IMR-90 (cell line): ENCODE measurements at regions not wholly inside any gene's neighbourhood (a gene's known extent, or its start where the extent isn't known, plus 50 kb on each side); places are given as distances from the start of the nearest gene placed in this dataset.

Experiments used
- ATAC-seq: fragments of 200-7000 bp; cut with Tn5 transposase; 2 replicates; pipeline ENCODE4 v1.9.1; 2020; ENCODE audit warnings: low read depth, mild to moderate bottlenecking, moderate library complexity
- BruUV-seq: library from RNA; stranded (reverse); fragments of 400-500 nt; replicated peaks from 2 replicates; lab custom pipeline; 2021; lab: Mats Ljungman, UMichigan
- CTCF ChIA-PET: fragments of 300-600 bp; formaldehyde crosslinking; extraction: SDS; loops from one replicate; lab custom pipeline; 2021; ENCODE audit warnings: antibody characterized with exemption; lab: Yijun Ruan, JAX
- POLR2A ChIA-PET: fragments of 300-600 bp; sonication (Branson Sonifier 250); formaldehyde crosslinking; loops from one replicate; lab custom pipeline; 2022; ENCODE audit warnings: antibody characterized with exemption; ENCODE audit not compliant: unreplicated experiment; lab: Charles Lee
- DNase-seq: peaks from one replicate; pipeline ENCODE4 v3.0.0; 2013
- H2AFZ ChIP-seq: replicated peaks from 2 replicates; pipeline ENCODE3; 2013; ENCODE audit warnings: low read length, mild to moderate bottlenecking; ENCODE audit not compliant: poor library complexity
- H2AK5ac ChIP-seq: 2 replicates; pipeline ENCODE4 v1.6.1; 2013; ENCODE audit warnings: low read depth, low read length, inconsistent platforms
- H2AK9ac ChIP-seq: replicated peaks from 2 replicates; pipeline ENCODE3; 2013; ENCODE audit warnings: mild to moderate bottlenecking, low read depth, low read length, moderate library complexity; ENCODE audit not compliant: poor library complexity
- H2BK120ac ChIP-seq: 2 replicates; pipeline ENCODE4 v1.6.1; 2013; ENCODE audit warnings: low read depth, low read length, inconsistent platforms
- H2BK15ac ChIP-seq: 3 replicates; pipeline ENCODE4 v1.6.1; 2013; ENCODE audit warnings: low read depth, low read length, inconsistent platforms
- H2BK20ac ChIP-seq: 2 replicates; pipeline ENCODE4 v1.6.1; 2013; ENCODE audit warnings: low read depth, mild to moderate bottlenecking, inconsistent platforms, low read length, moderate library complexity
- H2BK5ac ChIP-seq: 2 replicates; pipeline ENCODE4 v1.6.1; 2013; ENCODE audit warnings: mild to moderate bottlenecking, low read depth, low read length, inconsistent platforms; ENCODE audit not compliant: poor library complexity, severe bottlenecking
- H3K14ac ChIP-seq: replicated peaks from 2 replicates; pipeline ENCODE4 v1.6.1; 2013; ENCODE audit warnings: low read depth, low read length, inconsistent platforms
- H3K18ac ChIP-seq: 2 replicates; pipeline ENCODE4 v1.6.1; 2013; ENCODE audit warnings: low read depth, low read length, control low read depth
- H3K23ac ChIP-seq: 2 replicates; pipeline ENCODE4 v1.6.1; 2013; ENCODE audit warnings: low read depth, low read length, inconsistent platforms
- H3K27ac ChIP-seq: 2 replicates; pipeline ENCODE4 v1.5.1; 2013; ENCODE audit warnings: mild to moderate bottlenecking, control low read depth, low read length; ENCODE audit not compliant: insufficient read depth
- H3K27me3 ChIP-seq: 2 replicates; pipeline ENCODE4 v1.6.1; 2013; ENCODE audit warnings: low read length; ENCODE audit not compliant: control insufficient read depth, insufficient read depth
- H3K36me3 ChIP-seq: 2 replicates; pipeline ENCODE4 v1.6.1; 2013; ENCODE audit warnings: low read length, mixed read lengths; ENCODE audit not compliant: control insufficient read depth, insufficient read depth
- H3K4ac ChIP-seq: 2 replicates; pipeline ENCODE4 v1.6.1; 2013; ENCODE audit warnings: low read depth, low read length, inconsistent platforms
- H3K4me1 ChIP-seq: 2 replicates; pipeline ENCODE4 v1.6.1; 2013; ENCODE audit warnings: low read length, mixed read lengths; ENCODE audit not compliant: control insufficient read depth, insufficient read depth
- H3K4me2 ChIP-seq: 2 replicates; pipeline ENCODE4 v1.6.1; 2013; ENCODE audit warnings: low read depth, mild to moderate bottlenecking, control low read depth, low read length, moderate library complexity
- H3K4me3 ChIP-seq: 2 replicates; pipeline ENCODE4 v1.5.1; 2013; ENCODE audit warnings: low read depth, mild to moderate bottlenecking, control low read depth, low read length, moderate library complexity; ENCODE audit not compliant: insufficient read depth
- H3K56ac ChIP-seq: 2 replicates; pipeline ENCODE4 v1.6.1; 2013; ENCODE audit warnings: low read length, inconsistent platforms; ENCODE audit not compliant: insufficient read depth; ENCODE audit errors: extremely low read depth
- H3K79me1 ChIP-seq, 2 experiments: 2 replicates each; pipeline ENCODE4 v1.6.1; 2013; ENCODE audit warnings: low read length in 2 of 2, inconsistent platforms in 1 of 2, low read depth in 1 of 2
- H3K9ac ChIP-seq: 2 replicates; pipeline ENCODE4 v1.6.1; 2013; ENCODE audit warnings: low read depth, low read length, control low read depth
- H3K9me1 ChIP-seq: 2 replicates; pipeline ENCODE4 v1.6.1; 2013; ENCODE audit warnings: low read length, inconsistent platforms; ENCODE audit not compliant: insufficient read depth
- H3K9me3 ChIP-seq: 2 replicates; pipeline ENCODE4 v1.6.1; 2013; ENCODE audit warnings: low read length; ENCODE audit not compliant: control insufficient read depth, insufficient read depth
- H4K20me1 ChIP-seq: 2 replicates; pipeline ENCODE4 v1.6.1; 2013; ENCODE audit warnings: low read length, inconsistent platforms; ENCODE audit not compliant: insufficient read depth
- H4K5ac ChIP-seq: 2 replicates; pipeline ENCODE4 v1.6.1; 2013; ENCODE audit warnings: mild to moderate bottlenecking, low read depth, low read length, control low read depth
- H4K8ac ChIP-seq, 2 experiments: 2 replicates each; pipeline ENCODE4 v1.6.1; 2013; ENCODE audit warnings: low read depth in 2 of 2, low read length in 2 of 2, control low read depth in 1 of 2, inconsistent platforms in 1 of 2
- H4K91ac ChIP-seq: 2 replicates; pipeline ENCODE4 v1.6.1; 2013; ENCODE audit warnings: low read depth, low read length, inconsistent platforms; ENCODE audit not compliant: insufficient read depth
- BHLHE40 ChIP-seq: fragments of 150-350 bp; IDR thresholded peaks from 2 replicates; pipeline ENCODE4 v1.6.1; 2016; ENCODE audit warnings: mild to moderate bottlenecking, low read depth, low read length
- CEBPB ChIP-seq: IDR thresholded peaks from 2 replicates; pipeline ENCODE4 v1.6.1; 2012; ENCODE audit warnings: low read depth, low read length, improper control_type of control experiment
- CHD1 ChIP-seq: IDR thresholded peaks from 2 replicates; pipeline ENCODE4 v1.6.1; 2012; ENCODE audit warnings: low read depth, low read length, improper control_type of control experiment
- FOS ChIP-seq: fragments of 150-350 bp; IDR thresholded peaks from 2 replicates; pipeline ENCODE4 v1.6.1; 2016; ENCODE audit warnings: low read depth, low read length
- MAFK ChIP-seq: IDR thresholded peaks from 2 replicates; pipeline ENCODE4 v1.6.1; 2012; ENCODE audit warnings: low read depth, low read length, improper control_type of control experiment
- MAZ ChIP-seq: IDR thresholded peaks from 2 replicates; pipeline ENCODE4 v1.6.1; 2012; ENCODE audit warnings: low read depth, mild to moderate bottlenecking, low read length, improper control_type of control experiment, moderate library complexity, borderline replicate concordance
- MXI1 ChIP-seq: IDR thresholded peaks from 2 replicates; pipeline ENCODE4 v1.6.1; 2012; ENCODE audit warnings: low read depth, mild to moderate bottlenecking, low read length, moderate library complexity, borderline replicate concordance
- NFE2L2 ChIP-seq: fragments of 150-350 bp; IDR thresholded peaks from 2 replicates; pipeline ENCODE4 v1.6.1; 2016; ENCODE audit warnings: low read depth, mild to moderate bottlenecking, low read length
- POLR2A ChIP-seq: IDR thresholded peaks from 2 replicates; pipeline ENCODE4 v1.6.1; 2012; ENCODE audit warnings: mild to moderate bottlenecking, low read depth, low read length
- RAD21 ChIP-seq: IDR thresholded peaks from 2 replicates; pipeline ENCODE4 v1.6.1; 2012; ENCODE audit warnings: low read length, improper control_type of control experiment
- RCOR1 ChIP-seq: IDR thresholded peaks from 2 replicates; pipeline ENCODE4 v1.6.1; 2012; ENCODE audit warnings: mild to moderate bottlenecking, low read length, improper control_type of control experiment; ENCODE audit not compliant: insufficient replicate concordance
- RFX5 ChIP-seq: IDR thresholded peaks from 2 replicates; pipeline ENCODE4 v1.8.0; 2012; ENCODE audit warnings: low read depth, mild to moderate bottlenecking, low read length, moderate library complexity
- SMC3 ChIP-seq: fragments of 150-350 bp; IDR thresholded peaks from 2 replicates; pipeline ENCODE4 v1.6.1; 2016; ENCODE audit warnings: low read depth, mild to moderate bottlenecking, antibody characterized with exemption, low read length, moderate library complexity
- WGBS, 2 experiments: methylation state at CpG; one replicate each; pipeline versions ENCODE4 v1.1.5 to v1.1.7; 2013; ENCODE audit warnings: missing lambda C conversion rate in 2 of 2; ENCODE audit not compliant: insufficient read length in 1 of 2; ENCODE audit errors: extremely low coverage in 2 of 2; 5-methylcytosine and 5-hydroxymethylcytosine counted together
- dilution Hi-C: fragments of 300-500 bp; cut with HindIII; formaldehyde crosslinking; loops from one replicate; pipeline ENCODE4 v1.14.3; 2018; ENCODE audit warnings: low sequenced_read_pairs; ENCODE audit not compliant: unreplicated experiment
- in situ Hi-C: fragments of 300-500 bp; cut with MboI; formaldehyde crosslinking; loops from 3 replicates; pipeline ENCODE4 v1.14.3; 2019; ENCODE audit warnings: low sequenced_read_pairs, inconsistent platforms, mixed read lengths
- intact Hi-C: fragments of 100-400 bp; cut with micrococcal nuclease; formaldehyde crosslinking; loops from 2 replicates; pipeline ENCODE4 v1.10.0; 2022
- TF ChIP-seq, protein P1 (sequence below): fragments of 150-350 bp; IDR thresholded peaks from 2 replicates; pipeline ENCODE4 v1.6.1; 2016; ENCODE audit warnings: low read depth, mild to moderate bottlenecking, low read length, moderate library complexity, borderline replicate concordance
- TF ChIP-seq, protein P2 (sequence below): conservative IDR thresholded peaks from 2 replicates; pipeline ENCODE4 v1.5.1; 2012; ENCODE audit warnings: mild to moderate bottlenecking, low read depth, low read length, improper control_type of control experiment
- TF ChIP-seq, protein P3 (sequence below): fragments of 150-350 bp; IDR thresholded peaks from 2 replicates; pipeline ENCODE4 v1.6.1; 2017; ENCODE audit warnings: mild to moderate bottlenecking, antibody characterized with exemption, low read length, low read depth

GRCh38 chr2:128438091-128438490, 119.4 kb upstream of the HS6ST1 start:
- ChIA-PET CTCF (no interaction called here), POLR2A (no interaction called here)
- H3K4ac ChIP-seq: no peak overlapping the region
- H3K4me3 ChIP-seq: no peak overlapping the region
- H4K91ac ChIP-seq: no peak overlapping the region
- DNase-seq: no peak
- in situ Hi-C loops: no loop called here
- H2AFZ ChIP-seq: no peak overlapping the region
- ATAC-seq: no peak
- no peaks in the 10 kb centered on the region for H3K79me1 ChIP-seq
- no peak overlapping the region for H2AK9ac ChIP-seq
- intact Hi-C loops: no loop called here
- no peak overlapping the region for H2BK20ac ChIP-seq
- no peaks in the 10 kb centered on the region; the same call in 1 of the 2 replicates for H3K9me1 ChIP-seq
- dilution Hi-C loops: no loop called here
- no peak overlapping the region for H4K5ac ChIP-seq
- H3K9me3 ChIP-seq: no peaks in the 10 kb centered on the region
- no peak overlapping the region for H4K8ac ChIP-seq
- no peak overlapping the region for H3K27ac ChIP-seq
- no peak overlapping the region for H2BK15ac ChIP-seq
- no peak overlapping the region for H3K18ac ChIP-seq
- H3K27me3 ChIP-seq: no peaks in the 10 kb centered on the region; the same call in none of the 2 replicates
- H3K4me1 ChIP-seq: peaks cover 9% of the 10 kb centered on the region; the same call in 1 of the 2 replicates
- H2AK5ac ChIP-seq: no peak overlapping the region
- no peak overlapping the region for H3K4me2 ChIP-seq
- H2BK120ac ChIP-seq: no peak overlapping the region
- no peak overlapping the region for H3K56ac ChIP-seq
- no TSS peak for BruUV-seq
- H3K36me3 ChIP-seq: no peaks in the 10 kb centered on the region
- H2BK5ac ChIP-seq: no peak overlapping the region
- no peak overlapping the region for H3K23ac ChIP-seq
- no peak for TF ChIP-seq CEBPB
- TF ChIP-seq MXI1: no peak
- TF ChIP-seq CHD1: no peak
- no peak for TF ChIP-seq POLR2A
- no peak for TF ChIP-seq RFX5
- no peak for TF ChIP-seq RCOR1
- TF ChIP-seq MAFK: no peak
- TF ChIP-seq RAD21: no peak
- TF ChIP-seq MAZ: no peak
- TF ChIP-seq, protein P1, sequence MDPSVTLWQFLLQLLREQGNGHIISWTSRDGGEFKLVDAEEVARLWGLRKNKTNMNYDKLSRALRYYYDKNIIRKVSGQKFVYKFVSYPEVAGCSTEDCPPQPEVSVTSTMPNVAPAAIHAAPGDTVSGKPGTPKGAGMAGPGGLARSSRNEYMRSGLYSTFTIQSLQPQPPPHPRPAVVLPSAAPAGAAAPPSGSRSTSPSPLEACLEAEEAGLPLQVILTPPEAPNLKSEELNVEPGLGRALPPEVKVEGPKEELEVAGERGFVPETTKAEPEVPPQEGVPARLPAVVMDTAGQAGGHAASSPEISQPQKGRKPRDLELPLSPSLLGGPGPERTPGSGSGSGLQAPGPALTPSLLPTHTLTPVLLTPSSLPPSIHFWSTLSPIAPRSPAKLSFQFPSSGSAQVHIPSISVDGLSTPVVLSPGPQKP: no peak
- TF ChIP-seq, protein P2, sequence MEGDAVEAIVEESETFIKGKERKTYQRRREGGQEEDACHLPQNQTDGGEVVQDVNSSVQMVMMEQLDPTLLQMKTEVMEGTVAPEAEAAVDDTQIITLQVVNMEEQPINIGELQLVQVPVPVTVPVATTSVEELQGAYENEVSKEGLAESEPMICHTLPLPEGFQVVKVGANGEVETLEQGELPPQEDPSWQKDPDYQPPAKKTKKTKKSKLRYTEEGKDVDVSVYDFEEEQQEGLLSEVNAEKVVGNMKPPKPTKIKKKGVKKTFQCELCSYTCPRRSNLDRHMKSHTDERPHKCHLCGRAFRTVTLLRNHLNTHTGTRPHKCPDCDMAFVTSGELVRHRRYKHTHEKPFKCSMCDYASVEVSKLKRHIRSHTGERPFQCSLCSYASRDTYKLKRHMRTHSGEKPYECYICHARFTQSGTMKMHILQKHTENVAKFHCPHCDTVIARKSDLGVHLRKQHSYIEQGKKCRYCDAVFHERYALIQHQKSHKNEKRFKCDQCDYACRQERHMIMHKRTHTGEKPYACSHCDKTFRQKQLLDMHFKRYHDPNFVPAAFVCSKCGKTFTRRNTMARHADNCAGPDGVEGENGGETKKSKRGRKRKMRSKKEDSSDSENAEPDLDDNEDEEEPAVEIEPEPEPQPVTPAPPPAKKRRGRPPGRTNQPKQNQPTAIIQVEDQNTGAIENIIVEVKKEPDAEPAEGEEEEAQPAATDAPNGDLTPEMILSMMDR: no peak
- TF ChIP-seq, protein P3, sequence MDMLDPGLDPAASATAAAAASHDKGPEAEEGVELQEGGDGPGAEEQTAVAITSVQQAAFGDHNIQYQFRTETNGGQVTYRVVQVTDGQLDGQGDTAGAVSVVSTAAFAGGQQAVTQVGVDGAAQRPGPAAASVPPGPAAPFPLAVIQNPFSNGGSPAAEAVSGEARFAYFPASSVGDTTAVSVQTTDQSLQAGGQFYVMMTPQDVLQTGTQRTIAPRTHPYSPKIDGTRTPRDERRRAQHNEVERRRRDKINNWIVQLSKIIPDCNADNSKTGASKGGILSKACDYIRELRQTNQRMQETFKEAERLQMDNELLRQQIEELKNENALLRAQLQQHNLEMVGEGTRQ: no peak
- TF ChIP-seq SMC3: no peak
- no peak for TF ChIP-seq NFE2L2
- no peak for TF ChIP-seq BHLHE40
- TF ChIP-seq FOS: no peak
- no peak overlapping the region for H3K9ac ChIP-seq
- no peak overlapping the region for H3K14ac ChIP-seq
- WGBS, 2 experiments: 84% methylated on average over 12 of the region's 16 CpGs; no CpG with 5 or more reads in 1 of the 2 experiments
- no peaks in the 10 kb centered on the region for H4K20me1 ChIP-seq
